ENCODE measurements at regions not wholly inside any gene's neighbourhood (a gene's known extent, or its start where the extent isn't known, plus 50 kb on each side); places are given as distances from the start of the nearest gene placed in this dataset.

GRCh38 chr12:43054085-43054484 lies 464.5 kb upstream of the PRICKLE1 start:
- intact Hi-C loops (cut with DNase I; ENCODE audit: low total_unique reads): no loop called here
- H3K4me3 ChIP-seq (ENCODE audit: low read depth, poor library complexity, severe bottlenecking): no peak overlapping the region
- 88 to 93% methylated on average over 2 of the region's 2 CpGs for WGBS, 2 donors
- TF ChIP-seq POLR2A (IDR thresholded peaks at IDR 0.05) (no peak), CTCF (IDR thresholded peaks at IDR 0.05) (no peak)
- no peak for DNase-seq (ENCODE audit: low spot score in 2 of 2)

- DNase-seq (ENCODE audit: low spot score in 2 of 2): no peak
- H3K4me3 ChIP-seq (ENCODE audit: low read depth, poor library complexity, severe bottlenecking): no peak overlapping the region
- 83 to 84% methylated on average over 6 of the region's 6 CpGs for WGBS, 2 donors
- intact Hi-C loops (cut with DNase I; ENCODE audit: low total_unique reads): no loop called here
- TF ChIP-seq CTCF (IDR thresholded peaks at IDR 0.05) (no peak), POLR2A (IDR thresholded peaks at IDR 0.05) (no peak)
Measured at GRCh38 chr12:43052441-43052840, 462.9 kb upstream of the PRICKLE1 start.

GRCh38 chr12:43044241-43044640 lies 454.7 kb upstream of the PRICKLE1 start:
- no peak overlapping the region for H3K4me3 ChIP-seq (ENCODE audit: low read depth, poor library complexity, severe bottlenecking)
- WGBS, 2 donors: 38 to 39% methylated on average over 2 of the region's 2 CpGs
- DNase-seq (ENCODE audit: low spot score in 2 of 2): no peak
- no peak for TF ChIP-seq POLR2A (IDR thresholded peaks at IDR 0.05)
- TF ChIP-seq CTCF (IDR thresholded peaks at IDR 0.05): no peak
- intact Hi-C loops (cut with DNase I; ENCODE audit: low total_unique reads): no loop called here

DNA sequence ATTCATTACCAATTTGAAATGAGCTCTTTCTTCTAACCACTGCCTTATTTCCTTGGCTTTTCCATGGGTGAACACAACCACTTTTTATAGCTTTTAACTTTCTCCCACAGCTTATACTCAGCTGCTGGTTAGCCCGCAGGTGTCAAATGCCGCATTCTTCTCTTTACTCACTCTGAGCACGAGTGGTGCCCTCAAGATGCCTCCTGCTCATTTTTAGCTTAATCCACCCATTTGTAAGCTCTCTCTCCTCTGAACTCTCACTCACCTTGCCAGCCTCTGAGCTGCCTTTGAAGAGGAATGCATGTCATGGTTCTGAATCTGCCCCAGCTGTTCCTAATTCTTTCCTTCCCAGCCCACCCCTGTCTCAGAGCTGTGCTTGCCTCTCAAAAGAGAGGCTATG lies 449.4 kb upstream of the PRICKLE1 start:
- intact Hi-C loops (cut with DNase I; ENCODE audit: low total_unique reads): no loop called here
- no peak overlapping the region for H3K4me3 ChIP-seq (ENCODE audit: low read depth, poor library complexity, severe bottlenecking)
- 74 to 79% methylated on average over 3 of the region's 3 CpGs for WGBS, 2 donors
- DNase-seq (ENCODE audit: low spot score in 2 of 2): no peak
- TF ChIP-seq CTCF (IDR thresholded peaks at IDR 0.05): no peak

DNA sequence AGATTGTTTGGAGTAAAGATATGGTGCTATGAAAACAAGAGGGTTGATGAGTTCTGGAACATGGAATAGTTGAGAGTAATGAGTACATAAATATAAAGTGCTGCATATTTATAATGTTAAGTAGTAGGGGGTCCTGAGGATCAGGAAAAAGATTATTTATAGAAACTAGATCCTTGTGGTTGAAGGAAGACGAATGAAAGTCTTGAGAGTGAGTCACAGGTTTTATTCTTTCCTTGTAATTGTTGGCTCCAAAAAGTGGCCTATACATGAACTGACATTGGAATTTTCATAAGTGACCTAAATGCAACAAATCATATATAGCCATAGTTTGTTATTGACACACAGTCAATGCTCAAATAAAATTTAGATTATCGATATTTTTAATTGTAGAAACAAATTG lies 440.4 kb upstream of the PRICKLE1 start:
- intact Hi-C loops (cut with DNase I; ENCODE audit: low total_unique reads): no loop called here
- no peak for DNase-seq (ENCODE audit: low spot score in 2 of 2)
- 70 to 71% methylated on average over 2 of the region's 2 CpGs for WGBS, 2 donors
- no peak overlapping the region for H3K4me3 ChIP-seq (ENCODE audit: low read depth, poor library complexity, severe bottlenecking)
- no peak for TF ChIP-seq POLR2A (IDR thresholded peaks at IDR 0.05)
- TF ChIP-seq CTCF (IDR thresholded peaks at IDR 0.05): no peak

- no peak for DNase-seq (ENCODE audit: low spot score in 2 of 2)
- intact Hi-C loops (cut with DNase I; ENCODE audit: low total_unique reads): no loop called here
- TF ChIP-seq CTCF (IDR thresholded peaks at IDR 0.05) (no peak), POLR2A (IDR thresholded peaks at IDR 0.05) (no peak)
- H3K4me3 ChIP-seq (ENCODE audit: low read depth, poor library complexity, severe bottlenecking): no peak overlapping the region
- 66 to 77% methylated on average over 3 of the region's 3 CpGs for WGBS, 2 donors
Measured at GRCh38 chr12:43028826-43029225, 439.3 kb upstream of the PRICKLE1 start.
